OCI-LY7 (cell line): ENCODE measurements at regions not wholly inside any gene's neighbourhood (a gene's known extent, or its start where the extent isn't known, plus 50 kb on each side); places are given as distances from the start of the nearest gene placed in this dataset.

Source experiments
- EZH2phosphoT487 ChIP-seq: fragments of 200-600 bp; sonication (generic); IDR thresholded peaks from 2 replicates; pipeline ENCODE4 v1.6.1; 2018; ENCODE audit warnings: low read depth, borderline replicate concordance, mild to moderate bottlenecking, mixed run types, antibody characterized with exemption, low read length, moderate library complexity, mixed read lengths
- TF ChIP-seq, protein P1 (sequence below): fragments of 200-600 bp; sonication (generic); conservative IDR thresholded peaks from 2 replicates; pipeline ENCODE4 v1.5.1; 2014; ENCODE audit warnings: mild to moderate bottlenecking, antibody characterized with exemption, low read length, moderate library complexity, mixed read lengths

DNA sequence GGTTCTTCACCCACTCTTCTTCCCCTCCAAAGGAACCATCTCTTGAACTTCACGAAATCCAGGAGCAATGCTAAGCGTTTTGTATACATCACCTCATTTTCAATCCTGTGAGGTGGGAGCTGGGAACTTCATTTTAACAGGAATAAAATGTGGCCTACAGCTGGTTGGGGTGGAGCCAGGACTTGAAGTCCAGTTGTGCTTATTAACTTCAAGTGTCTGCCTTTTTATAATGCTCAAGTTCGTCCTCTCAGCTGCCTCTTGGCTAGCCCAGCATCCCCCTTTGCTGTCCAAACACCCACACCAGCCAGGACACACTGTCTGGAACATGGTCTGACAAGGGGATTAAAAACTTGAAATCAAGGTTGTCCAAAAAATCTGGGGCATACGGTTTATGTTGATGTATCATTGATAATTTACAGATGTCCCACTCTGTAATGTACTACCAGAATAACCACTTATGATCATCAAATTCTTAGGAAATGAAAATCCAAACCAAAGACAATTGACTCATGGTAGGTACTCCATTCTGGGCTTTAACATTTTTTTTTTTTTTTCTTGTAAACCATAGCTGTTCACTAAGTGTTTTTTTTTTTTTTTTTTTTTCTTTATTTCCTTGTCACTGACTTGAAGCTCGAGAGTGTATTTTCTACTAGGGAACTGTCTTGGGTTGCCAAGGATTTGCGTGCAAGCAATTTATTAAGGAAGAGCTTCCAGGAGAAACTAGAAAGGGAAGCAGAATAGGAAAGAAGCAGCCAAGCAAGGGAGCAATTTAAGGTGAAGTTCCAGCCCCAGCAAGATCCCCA, 252.3 kb downstream of the EFCAB11 start:
- TF ChIP-seq, protein P1, sequence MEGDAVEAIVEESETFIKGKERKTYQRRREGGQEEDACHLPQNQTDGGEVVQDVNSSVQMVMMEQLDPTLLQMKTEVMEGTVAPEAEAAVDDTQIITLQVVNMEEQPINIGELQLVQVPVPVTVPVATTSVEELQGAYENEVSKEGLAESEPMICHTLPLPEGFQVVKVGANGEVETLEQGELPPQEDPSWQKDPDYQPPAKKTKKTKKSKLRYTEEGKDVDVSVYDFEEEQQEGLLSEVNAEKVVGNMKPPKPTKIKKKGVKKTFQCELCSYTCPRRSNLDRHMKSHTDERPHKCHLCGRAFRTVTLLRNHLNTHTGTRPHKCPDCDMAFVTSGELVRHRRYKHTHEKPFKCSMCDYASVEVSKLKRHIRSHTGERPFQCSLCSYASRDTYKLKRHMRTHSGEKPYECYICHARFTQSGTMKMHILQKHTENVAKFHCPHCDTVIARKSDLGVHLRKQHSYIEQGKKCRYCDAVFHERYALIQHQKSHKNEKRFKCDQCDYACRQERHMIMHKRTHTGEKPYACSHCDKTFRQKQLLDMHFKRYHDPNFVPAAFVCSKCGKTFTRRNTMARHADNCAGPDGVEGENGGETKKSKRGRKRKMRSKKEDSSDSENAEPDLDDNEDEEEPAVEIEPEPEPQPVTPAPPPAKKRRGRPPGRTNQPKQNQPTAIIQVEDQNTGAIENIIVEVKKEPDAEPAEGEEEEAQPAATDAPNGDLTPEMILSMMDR = no peak
- TF ChIP-seq EZH2phosphoT487 = no peak
